H1 (cell line): ENCODE measurements at regions not wholly inside any gene's neighbourhood (a gene's known extent, or its start where the extent isn't known, plus 50 kb on each side); places are given as distances from the start of the nearest gene placed in this dataset.

Experiments used
- CTCF ChIA-PET: fragments of 300-600 bp; sonication (Branson Sonifier 250); formaldehyde crosslinking; loops from one replicate; lab custom pipeline; 2021; ENCODE audit not compliant: partially characterized antibody; lab: Charles Lee
- POLR2A ChIA-PET: fragments of 300-600 bp; sonication (Branson Sonifier 250); formaldehyde crosslinking; loops from one replicate; lab custom pipeline; 2021; ENCODE audit warnings: inconsistent platforms; ENCODE audit not compliant: partially characterized antibody; lab: Charles Lee
- DNase-seq, 2 experiments: peaks; one replicate each; pipeline versions ENCODE4 v3.0.0 to v3.0.0-alpha.2; 2010 to 2022; ENCODE audit warnings: low spot score in 2 of 2, low read depth in 1 of 2, mixed read lengths in 1 of 2
- FAIRE-seq: peaks from 2 replicates; lab custom pipeline; 2011; peaks lifted over from hg19 to GRCh38; lab: Jason Lieb, UNC
- H2AFZ ChIP-seq: 2 replicates; pipeline ENCODE4 v1.8.1; 2012; ENCODE audit warnings: low read length, inconsistent platforms
- H2AK5ac ChIP-seq: 2 replicates; pipeline ENCODE4 v1.6.1; 2013; ENCODE audit warnings: low read depth, low read length
- H2BK120ac ChIP-seq: replicated peaks from 2 replicates; pipeline ENCODE3; 2013; ENCODE audit warnings: low read depth, low read length, inconsistent platforms
- H2BK12ac ChIP-seq: 2 replicates; pipeline ENCODE4 v1.6.1; 2013; ENCODE audit warnings: low read depth, low read length
- H2BK15ac ChIP-seq: 2 replicates; pipeline ENCODE4 v1.6.1; 2013; ENCODE audit warnings: low read length
- H2BK20ac ChIP-seq: 2 replicates; pipeline ENCODE4 v1.6.1; 2013; ENCODE audit warnings: low read length
- H2BK5ac ChIP-seq: 2 replicates; pipeline ENCODE4 v1.6.1; 2013; ENCODE audit warnings: low read depth, low read length
- H3K14ac ChIP-seq: 2 replicates; pipeline ENCODE4 v1.6.1; 2013; ENCODE audit warnings: inconsistent platforms; ENCODE audit not compliant: insufficient read length
- H3K18ac ChIP-seq: 2 replicates; pipeline ENCODE4 v1.6.1; 2013; ENCODE audit warnings: low read length; ENCODE audit errors: extremely low read depth
- H3K23ac ChIP-seq: 2 replicates; pipeline ENCODE4 v1.6.1; 2013; ENCODE audit warnings: inconsistent platforms; ENCODE audit not compliant: insufficient read length
- H3K23me2 ChIP-seq: 2 replicates; pipeline ENCODE4 v1.6.1; 2013; ENCODE audit warnings: low read depth, low read length
- H3K27ac ChIP-seq: 2 replicates; pipeline ENCODE4 v1.6.1; 2011; ENCODE audit warnings: low read depth, low read length, inconsistent platforms
- H3K27me3 ChIP-seq, 4 experiments: replicated peaks in 1 of 4; 1 replicate in 1 of 4; 2 replicates in 3 of 4; pipeline versions ENCODE4 v1.6.1 to v1.8.1; 2011 to 2013; ENCODE audit warnings: low read length in 3 of 4, mild to moderate bottlenecking in 3 of 4, inconsistent platforms in 2 of 4, mixed read lengths in 2 of 4, moderate library complexity in 1 of 4; ENCODE audit not compliant: control insufficient read depth in 3 of 4, insufficient read depth in 3 of 4; ENCODE audit errors: extremely low read depth in 1 of 4
- H3K36me3 ChIP-seq, 4 experiments: 2 replicates each; pipeline versions ENCODE4 v1.6.1 to v1.8.1; 2011 to 2013; ENCODE audit warnings: mild to moderate bottlenecking in 4 of 4, low read length in 3 of 4, moderate library complexity in 2 of 4, control low read depth in 1 of 4, inconsistent platforms in 1 of 4; ENCODE audit not compliant: insufficient read depth in 4 of 4, control insufficient read depth in 2 of 4
- H3K4ac ChIP-seq: replicated peaks from 2 replicates; pipeline ENCODE3; 2013; ENCODE audit warnings: low read length, low read depth, mixed read lengths, inconsistent platforms; ENCODE audit not compliant: insufficient read length
- H3K4me1 ChIP-seq, 4 experiments: replicated peaks in 1 of 4; 1 replicate in 1 of 4; 2 replicates in 3 of 4; pipeline versions ENCODE4 v1.6.1 to v1.8.1; 2011 to 2013; ENCODE audit warnings: low read length in 3 of 4, inconsistent platforms in 2 of 4, mixed read lengths in 1 of 4; ENCODE audit not compliant: insufficient read depth in 4 of 4, control insufficient read depth in 3 of 4
- H3K4me2 ChIP-seq, 2 experiments: 2 replicates each; pipeline versions ENCODE4 v1.6.1 to v1.8.1; 2011 to 2013; ENCODE audit warnings: low read depth in 2 of 2, low read length in 2 of 2, control low read depth in 1 of 2, inconsistent platforms in 1 of 2, mild to moderate bottlenecking in 1 of 2; ENCODE audit not compliant: insufficient read depth in 1 of 2
- H3K4me3 ChIP-seq, 4 experiments: fragments of 200-600, 300-600 bp in 1 of 4; sonication (generic), shearing (Covaris generic), sonication (Bioruptor Twin) in 1 of 4; 2 replicates each; pipeline versions ENCODE4 v1.5.1 to v1.8.1; 2011 to 2016; ENCODE audit warnings: low read length in 4 of 4, low read depth in 3 of 4, control low read depth in 2 of 4, inconsistent platforms in 2 of 4, mild to moderate bottlenecking in 2 of 4, mixed read lengths in 1 of 4, moderate library complexity in 1 of 4; ENCODE audit not compliant: insufficient read depth in 2 of 4; ENCODE audit errors: extremely low read depth in 1 of 4
- H3K56ac ChIP-seq: replicated peaks from 2 replicates; pipeline ENCODE3; 2013; ENCODE audit warnings: low read depth, mild to moderate bottlenecking, mixed read lengths, low read length, inconsistent platforms; ENCODE audit not compliant: insufficient read length
- H3K79me1 ChIP-seq: 2 replicates; pipeline ENCODE4 v1.6.1; 2013; ENCODE audit warnings: low read depth, low read length, control low read depth
- H3K79me2 ChIP-seq, 2 experiments: 2 replicates each; pipeline versions ENCODE4 v1.6.1 to v1.8.1; 2012 to 2013; ENCODE audit warnings: low read length in 2 of 2, mild to moderate bottlenecking in 2 of 2, inconsistent platforms in 1 of 2; ENCODE audit not compliant: insufficient read depth in 2 of 2, control insufficient read depth in 1 of 2
- H3K9ac ChIP-seq, 4 experiments: replicated peaks in 1 of 4; 1 replicate in 1 of 4; 2 replicates in 3 of 4; pipeline versions ENCODE4 v1.6.1 to v1.8.1; 2011 to 2013; ENCODE audit warnings: low read depth in 3 of 4, low read length in 3 of 4, control low read depth in 2 of 4, mild to moderate bottlenecking in 2 of 4, moderate library complexity in 2 of 4, inconsistent platforms in 1 of 4; ENCODE audit errors: extremely low read depth in 1 of 4
- H3K9me3 ChIP-seq, 2 experiments: 2 replicates each; pipeline versions ENCODE4 v1.6.1 to v1.8.1; 2012 to 2013; ENCODE audit warnings: mild to moderate bottlenecking in 2 of 2, moderate library complexity in 2 of 2, control low read depth in 1 of 2, inconsistent platforms in 1 of 2, low read depth in 1 of 2, low read length in 1 of 2, mixed read lengths in 1 of 2; ENCODE audit not compliant: insufficient read depth in 2 of 2
- H4K20me1 ChIP-seq, 2 experiments: replicated peaks in 1 of 2; 2 replicates each; pipeline versions ENCODE3 to v1.8.1; 2011 to 2013; ENCODE audit warnings: inconsistent platforms in 2 of 2, low read length in 2 of 2, mild to moderate bottlenecking in 1 of 2; ENCODE audit not compliant: insufficient read depth in 2 of 2, control insufficient read depth in 1 of 2
- H4K5ac ChIP-seq: 2 replicates; pipeline ENCODE4 v1.6.1; 2013; ENCODE audit warnings: low read length, low read depth, mixed read lengths, inconsistent platforms; ENCODE audit not compliant: insufficient read length
- H4K8ac ChIP-seq: 2 replicates; pipeline ENCODE4 v1.8.0; 2013; ENCODE audit warnings: mild to moderate bottlenecking, moderate library complexity, low read length, inconsistent platforms; ENCODE audit not compliant: insufficient read depth; ENCODE audit errors: extremely low read depth
- H4K91ac ChIP-seq: replicated peaks from 2 replicates; pipeline ENCODE3; 2013; ENCODE audit warnings: low read length, mixed read lengths, inconsistent platforms; ENCODE audit not compliant: insufficient read length
- CBX5 ChIP-seq: fragments of 300-800, 300-1000 bp; sonication (generic); IDR thresholded peaks from 2 replicates; pipeline ENCODE4 v1.7.1; 2016; ENCODE audit warnings: antibody characterized with exemption, low read length, low read depth
- CTCF ChIP-seq, 3 experiments: IDR thresholded peaks; 1 replicate in 2 of 3; 2 replicates in 1 of 3; pipeline versions ENCODE4 v1.5.1 to v1.6.1; 2011; ENCODE audit warnings: low read length in 3 of 3, mild to moderate bottlenecking in 3 of 3, inconsistent platforms in 2 of 3, low read depth in 1 of 3, moderate library complexity in 1 of 3; ENCODE audit not compliant: insufficient read depth in 1 of 3; ENCODE audit errors: control extremely low read depth in 1 of 3
- GTF2F1 ChIP-seq: IDR thresholded peaks from 2 replicates; pipeline ENCODE4 v1.6.1; 2012; ENCODE audit warnings: low read depth, low read length, improper control_type of control experiment, borderline replicate concordance
- KDM4A ChIP-seq: IDR thresholded peaks from one replicate; pipeline ENCODE4 v1.7.1; 2012; ENCODE audit warnings: low read depth, mild to moderate bottlenecking, moderate library complexity, low read length, inconsistent platforms; ENCODE audit not compliant: severe bottlenecking
- KDM5A ChIP-seq: fragments of 200-600 bp; IDR thresholded peaks from 2 replicates; pipeline ENCODE4 v1.7.1; 2012; ENCODE audit warnings: mild to moderate bottlenecking, low read length, inconsistent platforms, mixed read lengths
- NRF1 ChIP-seq: IDR thresholded peaks from 2 replicates; pipeline ENCODE4 v1.6.1; 2011; ENCODE audit warnings: mild to moderate bottlenecking, low read depth, low read length, improper control_type of control experiment
- PHF8 ChIP-seq: fragments of 200-600 bp; sonication (generic); conservative IDR thresholded peaks from 2 replicates; pipeline ENCODE4 v1.7.1; 2012; ENCODE audit warnings: low read depth, mild to moderate bottlenecking, inconsistent platforms, low read length, moderate library complexity
- POLR2AphosphoS5 ChIP-seq: IDR thresholded peaks from 2 replicates; pipeline ENCODE4 v1.6.1; 2011; ENCODE audit warnings: low read depth, low read length
- SIN3A ChIP-seq, 2 experiments: IDR thresholded peaks in 1 of 2; conservative IDR thresholded peaks in 1 of 2; 2 replicates each; pipeline ENCODE4 v1.6.1; 2011 to 2012; ENCODE audit warnings: low read length in 2 of 2, improper control_type of control experiment in 1 of 2, low read depth in 1 of 2, mild to moderate bottlenecking in 1 of 2
- WGBS, 2 experiments: shearing (Covaris generic) in 1 of 2; methylation state at CpG; one replicate each; pipeline versions ENCODE4 v1.1.6 to v1.1.7; 2013 to 2015; ENCODE audit warnings: low lambda C conversion rate in 2 of 2, mixed read lengths in 2 of 2, inconsistent platforms in 1 of 2, low coverage in 1 of 2, missing lambda C conversion rate in 1 of 2; ENCODE audit not compliant: insufficient replicate concordance in 2 of 2, insufficient coverage in 1 of 2, insufficient read length in 1 of 2; ENCODE audit errors: extremely low coverage in 1 of 2, missing lambda C conversion rate in 1 of 2; 5-methylcytosine and 5-hydroxymethylcytosine counted together

GRCh38 chr7:10315881-10316280, 657.8 kb upstream of the PHF14 start:
- no peaks in the 10 kb centered on the region for H3K36me3 ChIP-seq
- H2BK5ac ChIP-seq, result no peak overlapping the region
- FAIRE-seq, result no peak
- no peaks in the 10 kb centered on the region for H4K20me1 ChIP-seq
- H3K23me2 ChIP-seq, result no peaks in the 10 kb centered on the region
- no peak overlapping the region for H4K8ac ChIP-seq
- H3K79me2 ChIP-seq, result no peaks in the 10 kb centered on the region
- H3K79me1 ChIP-seq, result no peaks in the 10 kb centered on the region
- no peak overlapping the region for H3K9ac ChIP-seq
- no peak overlapping the region for H2BK120ac ChIP-seq
- no peak overlapping the region for H2BK15ac ChIP-seq
- H3K27ac ChIP-seq, result no peak overlapping the region
- no peak for DNase-seq
- no peak overlapping the region for H3K4ac ChIP-seq
- H3K56ac ChIP-seq, result no peak overlapping the region
- no peak overlapping the region for H3K23ac ChIP-seq
- no peaks in the 10 kb centered on the region for H3K4me1 ChIP-seq
- no peak overlapping the region for H3K4me2 ChIP-seq
- CTCF ChIA-PET, result no interaction called here
- H3K14ac ChIP-seq, result no peak overlapping the region
- H2AK5ac ChIP-seq, result no peak overlapping the region
- H2BK20ac ChIP-seq, result no peak overlapping the region
- POLR2A ChIA-PET, result no interaction called here
- no peak overlapping the region for H3K4me3 ChIP-seq
- H2AFZ ChIP-seq, result no peak overlapping the region
- TF ChIP-seq SIN3A (conservative IDR thresholded peaks at IDR 0.05 in 1 of 2, IDR thresholded peaks at IDR 0.05 in 1 of 2; ENCODE audit: low read depth in 1 of 2, low read length in 2 of 2), result no peak
- no peak for TF ChIP-seq CTCF (IDR thresholded peaks at IDR 0.05; ENCODE audit: control extremely low read depth in 1 of 3, insufficient read depth in 1 of 3, low read depth in 1 of 3, low read length in 3 of 3)
- TF ChIP-seq KDM5A, result no peak
- TF ChIP-seq GTF2F1, result no peak
- TF ChIP-seq PHF8, result no peak
- no peak for TF ChIP-seq POLR2AphosphoS5
- no peak for TF ChIP-seq NRF1
- TF ChIP-seq CBX5, result no peak
- TF ChIP-seq KDM4A, result no peak
- no peak overlapping the region for H2BK12ac ChIP-seq
- H3K18ac ChIP-seq, result no peak overlapping the region
- H3K27me3 ChIP-seq, result peaks cover 0 to 1% (median 0%) of the 10 kb centered on the region in 4 experiments; a peak in 1 of 7 replicates
- 92% methylated on average over 4 of the region's 4 CpGs; no CpG with 5 or more reads in 1 of the 2 experiments for WGBS, 2 experiments
- H4K91ac ChIP-seq, result no peak overlapping the region
- no peak overlapping the region for H4K5ac ChIP-seq
- no peaks in the 10 kb centered on the region; a peak in 1 of 4 replicates for H3K9me3 ChIP-seq
